ENCODE measurements at regions not wholly inside any gene's neighbourhood (a gene's known extent, or its start where the extent isn't known, plus 50 kb on each side); places are given as distances from the start of the nearest gene placed in this dataset.

DNA sequence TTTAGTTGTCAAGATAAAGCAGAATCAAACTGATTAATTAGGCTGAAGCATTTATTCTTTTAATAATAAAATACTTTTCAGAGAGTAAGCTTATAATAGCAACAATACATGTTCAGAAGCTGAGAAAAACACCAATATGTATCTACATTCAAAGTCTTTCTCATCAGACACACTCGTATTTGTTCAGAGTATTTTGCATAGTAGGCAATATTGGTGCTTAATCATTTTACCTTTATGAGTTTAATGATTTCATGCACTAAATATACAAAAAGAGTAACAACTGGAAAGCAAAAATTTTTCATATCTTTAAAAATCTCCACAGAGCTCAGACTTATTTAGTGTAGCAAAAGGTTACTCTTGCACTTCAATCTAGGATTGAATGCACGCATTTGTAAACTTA, 313.9 kb downstream of the ZEB2 start:
- H3K27ac ChIP-seq = no peak overlapping the region
- TF ChIP-seq ZFX (IDR thresholded peaks at IDR 0.05) = no peak

DNA sequence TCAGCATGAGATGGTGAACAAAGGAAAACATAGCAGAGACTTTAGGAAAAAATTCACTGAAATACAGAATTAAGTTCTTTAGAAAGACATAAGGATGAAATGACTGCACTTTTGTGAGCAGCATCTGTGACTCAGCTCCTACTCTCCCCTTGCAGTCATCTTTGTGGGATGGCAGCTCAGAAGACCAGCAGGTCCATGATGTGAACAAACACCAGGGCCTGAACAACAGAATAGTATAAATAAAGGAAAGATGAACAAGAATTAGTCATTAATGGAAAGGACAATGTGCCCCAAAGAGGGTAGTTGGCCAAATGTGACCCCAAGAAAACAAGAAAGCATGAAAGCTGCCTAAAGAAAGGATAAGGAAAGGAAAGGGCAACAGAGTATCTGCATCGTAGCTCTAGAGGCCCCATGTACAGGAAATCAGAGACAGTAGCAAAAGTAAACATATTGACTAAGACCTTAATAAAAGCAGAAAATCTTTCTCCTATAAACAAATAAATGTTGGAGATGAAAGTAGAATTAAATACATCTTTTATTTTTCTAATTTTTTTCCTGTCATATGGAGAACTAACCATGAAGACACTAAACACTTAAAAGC, 318.0 kb downstream of the ZEB2 start:
- TF ChIP-seq ZFX (IDR thresholded peaks at IDR 0.05) = no peak
- TF ChIP-seq, protein P1, sequence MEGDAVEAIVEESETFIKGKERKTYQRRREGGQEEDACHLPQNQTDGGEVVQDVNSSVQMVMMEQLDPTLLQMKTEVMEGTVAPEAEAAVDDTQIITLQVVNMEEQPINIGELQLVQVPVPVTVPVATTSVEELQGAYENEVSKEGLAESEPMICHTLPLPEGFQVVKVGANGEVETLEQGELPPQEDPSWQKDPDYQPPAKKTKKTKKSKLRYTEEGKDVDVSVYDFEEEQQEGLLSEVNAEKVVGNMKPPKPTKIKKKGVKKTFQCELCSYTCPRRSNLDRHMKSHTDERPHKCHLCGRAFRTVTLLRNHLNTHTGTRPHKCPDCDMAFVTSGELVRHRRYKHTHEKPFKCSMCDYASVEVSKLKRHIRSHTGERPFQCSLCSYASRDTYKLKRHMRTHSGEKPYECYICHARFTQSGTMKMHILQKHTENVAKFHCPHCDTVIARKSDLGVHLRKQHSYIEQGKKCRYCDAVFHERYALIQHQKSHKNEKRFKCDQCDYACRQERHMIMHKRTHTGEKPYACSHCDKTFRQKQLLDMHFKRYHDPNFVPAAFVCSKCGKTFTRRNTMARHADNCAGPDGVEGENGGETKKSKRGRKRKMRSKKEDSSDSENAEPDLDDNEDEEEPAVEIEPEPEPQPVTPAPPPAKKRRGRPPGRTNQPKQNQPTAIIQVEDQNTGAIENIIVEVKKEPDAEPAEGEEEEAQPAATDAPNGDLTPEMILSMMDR (conservative IDR thresholded peaks at IDR 0.05) = no peak
- no peak overlapping the region for H3K27ac ChIP-seq

DNA sequence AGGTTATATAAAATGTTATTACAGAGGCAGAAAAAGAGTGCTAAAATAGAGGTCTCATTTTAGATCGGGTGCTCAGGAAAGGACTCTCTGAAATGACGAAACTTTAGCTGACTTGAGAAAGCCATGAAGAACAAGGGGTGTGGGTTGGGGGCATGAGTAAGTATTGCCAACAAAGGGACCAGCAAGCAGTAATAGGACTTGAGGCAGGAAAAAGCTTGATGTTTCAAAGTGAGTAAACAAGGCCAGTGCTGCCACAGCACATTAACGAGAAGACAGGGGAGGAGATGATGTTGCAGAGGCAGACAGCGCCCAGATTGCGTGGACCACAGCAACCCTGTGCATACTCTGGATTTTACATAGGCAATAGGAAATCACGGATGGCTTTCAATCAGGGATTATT, 318.8 kb downstream of the ZEB2 start:
- no peak for TF ChIP-seq ZFX (IDR thresholded peaks at IDR 0.05)
- TF ChIP-seq, protein P1 (conservative IDR thresholded peaks at IDR 0.05) = no peak
- no peak overlapping the region for H3K27ac ChIP-seq

DNA sequence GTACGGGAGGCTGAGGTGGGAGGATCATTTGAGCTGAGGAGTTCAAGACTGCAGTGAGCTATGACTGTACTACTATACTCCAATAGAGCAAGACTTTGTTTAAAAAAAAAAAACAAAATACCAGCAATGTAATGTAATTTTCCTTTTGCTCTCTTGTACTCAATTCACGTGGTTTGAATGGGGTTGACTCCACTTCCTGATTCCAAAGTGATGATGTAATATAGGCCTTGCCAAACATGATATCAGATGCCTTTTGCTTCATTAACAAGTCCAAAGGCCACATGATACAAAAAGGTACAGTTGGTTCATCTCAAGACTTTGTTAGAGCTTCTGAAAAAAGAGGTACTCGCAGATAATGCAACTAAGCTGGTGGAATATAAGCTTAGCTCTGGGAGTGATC, 321.8 kb downstream of the ZEB2 start:
- H3K27ac ChIP-seq = no peak overlapping the region
- TF ChIP-seq ZFX (IDR thresholded peaks at IDR 0.05) = no peak
- TF ChIP-seq, protein P1 (conservative IDR thresholded peaks at IDR 0.05) = no peak

DNA sequence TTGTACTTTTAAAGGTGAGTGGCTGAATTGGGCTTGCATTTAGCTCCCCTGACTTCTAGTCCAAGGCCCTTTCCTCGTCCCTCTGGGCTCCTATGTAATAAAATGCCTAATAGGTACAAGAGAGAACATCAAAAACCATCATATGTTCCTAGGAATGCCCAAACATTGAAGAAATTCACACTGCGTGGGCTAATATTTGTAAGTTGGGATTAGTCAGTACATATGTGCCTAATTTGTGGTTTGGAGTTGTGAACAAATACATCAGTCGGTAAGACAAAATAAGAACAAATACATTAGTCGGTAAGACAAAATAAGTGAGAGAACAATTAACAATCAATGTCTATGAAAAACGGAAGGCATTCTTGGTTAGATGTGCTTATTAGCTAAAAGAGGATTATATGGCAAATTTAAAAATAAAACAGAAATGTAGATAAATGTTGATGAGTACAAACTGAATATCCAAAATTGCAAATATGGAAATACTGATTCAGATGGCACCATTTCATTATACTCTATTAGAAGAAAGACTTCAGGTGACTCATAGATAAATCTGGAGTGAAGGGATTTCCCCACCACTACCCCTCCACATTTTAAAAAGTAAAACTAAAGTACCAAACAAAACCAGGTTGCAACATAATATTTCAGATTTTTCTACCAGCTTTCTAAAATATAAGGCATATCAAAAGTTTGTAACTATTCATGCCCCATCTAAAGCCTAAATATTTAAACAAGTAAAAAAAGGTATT, 325.4 kb downstream of the ZEB2 start:
- no peak overlapping the region for H3K27ac ChIP-seq
- TF ChIP-seq, protein P1 (conservative IDR thresholded peaks at IDR 0.05) = no peak
- no peak for TF ChIP-seq ZFX (IDR thresholded peaks at IDR 0.05)

DNA sequence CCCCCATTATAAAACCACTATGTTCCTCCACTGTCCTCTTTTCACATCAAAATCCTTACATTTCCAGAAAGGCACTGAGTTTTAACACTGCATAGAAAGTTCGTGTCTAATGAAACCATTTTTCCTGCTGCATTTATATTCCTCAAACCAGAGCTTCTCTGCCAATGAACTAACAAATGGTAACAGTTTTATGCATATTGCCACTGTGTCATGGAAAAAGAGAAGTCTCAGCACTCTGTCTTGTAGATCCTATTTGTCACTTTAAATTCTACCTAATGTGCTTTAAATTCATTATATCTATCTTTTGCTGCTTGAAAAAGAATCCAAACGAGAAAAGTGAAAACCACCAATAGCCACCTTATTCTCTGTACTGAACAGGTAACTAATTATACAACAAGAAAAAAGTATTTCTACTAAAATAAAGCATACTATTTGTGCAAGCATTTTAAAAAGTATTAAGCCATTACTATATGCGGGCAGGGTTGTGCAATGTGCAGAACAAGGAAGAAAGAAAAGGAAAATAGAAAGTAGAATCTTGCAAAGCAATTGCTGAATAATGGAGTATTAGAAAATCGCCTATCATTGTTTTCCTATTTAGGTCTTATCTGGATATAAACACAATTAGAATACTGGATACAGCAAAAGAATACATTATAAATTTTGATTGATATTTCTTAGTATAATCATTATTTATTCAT, 328.9 kb downstream of the ZEB2 start:
- no peak overlapping the region for H3K27ac ChIP-seq
- TF ChIP-seq, protein P1 (conservative IDR thresholded peaks at IDR 0.05) = no peak
- TF ChIP-seq ZFX (IDR thresholded peaks at IDR 0.05) = no peak

DNA sequence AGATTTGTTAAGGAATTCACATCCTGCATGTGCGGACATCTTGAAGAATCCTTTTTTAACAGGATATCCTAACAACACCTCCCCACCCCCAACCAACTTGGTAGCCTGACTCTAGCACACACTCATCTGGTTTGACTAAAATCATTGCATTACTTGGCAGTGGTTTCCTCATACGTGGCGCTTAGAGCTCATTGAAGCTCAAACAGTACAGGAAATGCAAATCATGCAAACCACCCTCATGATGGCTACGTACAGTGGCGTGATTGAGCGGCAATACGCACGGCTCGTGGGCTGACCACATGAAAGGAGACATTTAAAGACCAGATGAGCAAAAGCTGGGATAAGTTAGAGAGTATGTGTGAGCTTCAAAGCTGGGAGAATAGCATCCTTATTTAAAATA, 336.2 kb downstream of the ZEB2 start:
- TF ChIP-seq, protein P1 (conservative IDR thresholded peaks at IDR 0.05) = no peak
- TF ChIP-seq ZFX (IDR thresholded peaks at IDR 0.05) = no peak
- H3K27ac ChIP-seq = no peak overlapping the region

Measured in C4-2B (cell line).